Spleen (tissue), 11 donors: ENCODE measurements at regions not wholly inside any gene's neighbourhood (a gene's known extent, or its start where the extent isn't known, plus 50 kb on each side); places are given as distances from the start of the nearest gene placed in this dataset.

ENCODE experiments used
- DNase-seq: peaks from one replicate; pipeline ENCODE4 v3.0.0-alpha.2; 2020
- H3K27ac ChIP-seq, 8 donors: fragments of 200-600 bp; sonication (generic) in 7 of 8; 1 replicate in 4 of 8; 2 replicates in 4 of 8; pipeline versions ENCODE4 v1.5.0 to v1.8.0; 2016 to 2021; ENCODE audit warnings: inconsistent platforms in 4 of 8, mild to moderate bottlenecking in 4 of 8, moderate library complexity in 1 of 8
- H3K27me3 ChIP-seq, 7 donors: fragments of 200-600 bp; sonication (generic) in 6 of 7; replicated peaks in 1 of 7; 1 replicate in 4 of 7; 2 replicates in 3 of 7; pipeline versions ENCODE4 v1.5.0 to v1.8.0; 2016 to 2021; ENCODE audit warnings: inconsistent platforms in 3 of 7, mild to moderate bottlenecking in 1 of 7
- H3K36me3 ChIP-seq, 6 donors: fragments of 200-600 bp; sonication (generic) in 5 of 6; 1 replicate in 4 of 6; 2 replicates in 2 of 6; pipeline versions ENCODE4 v1.5.0 to v1.8.0; 2016 to 2021; ENCODE audit warnings: inconsistent platforms in 2 of 6
- H3K4me1 ChIP-seq, 6 donors: fragments of 200-600 bp; sonication (generic) in 5 of 6; 1 replicate in 3 of 6; 2 replicates in 3 of 6; pipeline versions ENCODE4 v1.5.0 to v1.8.0; 2016 to 2021; ENCODE audit warnings: inconsistent platforms in 3 of 6
- H3K4me3 ChIP-seq, 8 donors: fragments of 200-600 bp; sonication (generic) in 7 of 8; 1 replicate in 4 of 8; 2 replicates in 4 of 8; pipeline versions ENCODE4 v1.5.0 to v1.8.0; 2016 to 2021; ENCODE audit warnings: inconsistent platforms in 4 of 8, mild to moderate bottlenecking in 4 of 8, moderate library complexity in 2 of 8
- H3K9me3 ChIP-seq, 8 donors: fragments of 200-600 bp; sonication (generic) in 7 of 8; 1 replicate in 4 of 8; 2 replicates in 4 of 8; pipeline versions ENCODE4 v1.5.0 to v1.8.0; 2016 to 2021; ENCODE audit warnings: inconsistent platforms in 4 of 8
- POLR2A ChIP-seq, 3 donors: fragments of 450-650 bp; IDR thresholded peaks; one replicate each; pipeline ENCODE4 v1.5.1; 2017; ENCODE audit warnings: antibody characterized with exemption in 3 of 3, mild to moderate bottlenecking in 1 of 3
- POLR2AphosphoS5 ChIP-seq, 3 donors: sonication (generic); formaldehyde crosslinking; IDR thresholded peaks; one replicate each; pipeline ENCODE4 v1.5.1; 2017; ENCODE audit warnings: antibody characterized with exemption in 3 of 3
- WGBS, 5 donors: extraction: QIAGEN DNeasy Blood & Tissue Kit in 3 of 5; methylation state at CpG; one replicate each; pipeline versions ENCODE4 v1.1.5 to v1.1.7; 2013 to 2018; 5-methylcytosine and 5-hydroxymethylcytosine counted together
- intact Hi-C: fragments of 100-400 bp; cut with DNase I; formaldehyde crosslinking; loops from one replicate; pipeline ENCODE4 v1.15.0; 2023; ENCODE audit warnings: low total_unique reads
- TF ChIP-seq, protein P1 (sequence below), 11 experiments: fragments of 200-600 bp in 7 of 11; fragments of 450-650 bp in 4 of 11; sonication (generic) in 4 of 11; IDR thresholded peaks in 8 of 11; conservative IDR thresholded peaks in 3 of 11; 1 replicate in 7 of 11; 2 replicates in 4 of 11; pipeline versions ENCODE4 v1.4.0 to v1.8.0; 2016 to 2021; ENCODE audit warnings: antibody characterized with exemption in 11 of 11, inconsistent platforms in 4 of 11, mild to moderate bottlenecking in 1 of 11
- donor health status: healthy with polysubstance abuse.
- donor health status: DM: no; HTN: no; CAD: no; lungs with moderate emphysema.
- donor health status: DM: no; HTN: no; CAD: no.
- donor health status: Bipolar disorder and iron deficiency.
- donor health status: healthy.
- donor health status: DM: no; HTN: no; CAD: no.
- donor health status: DM: yes; HTN: yes; CAD: no.

DNA sequence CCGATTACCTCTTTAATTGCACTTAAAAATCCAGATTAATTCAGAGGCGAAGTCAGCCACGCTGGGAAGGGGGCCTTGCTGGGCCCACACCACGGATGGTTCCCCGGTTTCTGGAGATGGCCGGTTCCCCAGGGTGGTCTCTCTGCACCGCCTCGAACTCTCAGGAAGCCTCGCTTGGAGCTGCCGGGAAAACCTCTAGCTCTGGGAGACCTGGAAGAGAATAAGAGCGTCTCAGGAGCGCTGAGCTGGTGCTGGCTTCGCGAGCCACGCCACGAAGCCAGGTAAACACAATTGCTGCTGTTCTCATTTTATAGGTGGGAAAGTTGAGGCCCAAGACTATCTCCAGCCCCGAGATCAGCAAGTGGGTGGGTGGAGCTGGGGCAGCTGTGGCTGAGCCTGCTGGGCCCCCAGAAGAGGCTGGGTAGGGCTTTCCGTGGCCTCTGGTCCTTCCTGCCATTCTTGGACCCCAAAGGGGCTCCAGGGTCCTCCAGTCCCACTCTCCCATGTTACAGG, 110.4 kb downstream of the MICALL2 start:
- peak; percentile 25 for DNase-seq
- H3K27ac ChIP-seq, result no peak overlapping the region
- TF ChIP-seq, protein P1, sequence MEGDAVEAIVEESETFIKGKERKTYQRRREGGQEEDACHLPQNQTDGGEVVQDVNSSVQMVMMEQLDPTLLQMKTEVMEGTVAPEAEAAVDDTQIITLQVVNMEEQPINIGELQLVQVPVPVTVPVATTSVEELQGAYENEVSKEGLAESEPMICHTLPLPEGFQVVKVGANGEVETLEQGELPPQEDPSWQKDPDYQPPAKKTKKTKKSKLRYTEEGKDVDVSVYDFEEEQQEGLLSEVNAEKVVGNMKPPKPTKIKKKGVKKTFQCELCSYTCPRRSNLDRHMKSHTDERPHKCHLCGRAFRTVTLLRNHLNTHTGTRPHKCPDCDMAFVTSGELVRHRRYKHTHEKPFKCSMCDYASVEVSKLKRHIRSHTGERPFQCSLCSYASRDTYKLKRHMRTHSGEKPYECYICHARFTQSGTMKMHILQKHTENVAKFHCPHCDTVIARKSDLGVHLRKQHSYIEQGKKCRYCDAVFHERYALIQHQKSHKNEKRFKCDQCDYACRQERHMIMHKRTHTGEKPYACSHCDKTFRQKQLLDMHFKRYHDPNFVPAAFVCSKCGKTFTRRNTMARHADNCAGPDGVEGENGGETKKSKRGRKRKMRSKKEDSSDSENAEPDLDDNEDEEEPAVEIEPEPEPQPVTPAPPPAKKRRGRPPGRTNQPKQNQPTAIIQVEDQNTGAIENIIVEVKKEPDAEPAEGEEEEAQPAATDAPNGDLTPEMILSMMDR (IDR thresholded peaks at IDR 0.05 in 8 of 11, conservative IDR thresholded peaks at IDR 0.05 in 3 of 11), result no peak
- TF ChIP-seq POLR2A (IDR thresholded peaks at IDR 0.05) (no peak), POLR2AphosphoS5 (IDR thresholded peaks at IDR 0.05) (no peak)
- H3K27me3 ChIP-seq, result peaks cover 0 to 86% (median 31%) of the 10 kb centered on the region in 7 donors
- H3K4me1 ChIP-seq, result no peaks in the 10 kb centered on the region
- intact Hi-C loops, result no loop called here
- no peaks in the 10 kb centered on the region for H3K9me3 ChIP-seq
- H3K4me3 ChIP-seq, result no peak overlapping the region
- WGBS, 5 donors, result 77 to 89% (median 81%) methylated on average over 18 of the region's 18 CpGs
- H3K36me3 ChIP-seq, result no peaks in the 10 kb centered on the region

DNA sequence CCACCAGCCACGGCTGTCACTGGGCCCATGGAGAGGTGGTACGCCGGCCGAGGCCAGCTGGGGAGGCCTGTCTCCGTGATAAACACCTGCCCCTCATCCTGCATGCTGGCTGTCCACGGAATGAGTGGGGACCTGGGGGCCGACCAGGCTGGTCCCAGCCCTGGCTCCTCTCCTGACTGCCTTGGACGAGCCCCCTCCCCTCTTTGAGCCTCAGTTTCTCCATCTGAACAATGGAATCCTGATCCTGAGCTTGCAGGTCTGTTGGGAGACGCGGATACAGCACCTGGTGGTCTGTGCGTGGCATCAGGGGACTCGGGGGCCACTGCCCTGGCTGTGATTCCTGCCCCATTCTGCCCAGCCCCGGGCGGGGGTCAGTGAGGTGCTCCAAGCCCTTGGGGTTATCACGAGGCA, 109.9 kb downstream of the MICALL2 start:
- H3K27ac ChIP-seq, result no peak overlapping the region
- H3K4me1 ChIP-seq, result no peaks in the 10 kb centered on the region
- H3K36me3 ChIP-seq, result no peaks in the 10 kb centered on the region
- 72 to 77% (median 76%) methylated on average over 11 to 15 of the region's 15 CpGs for WGBS, 5 donors
- intact Hi-C loops, result no loop called here
- no peaks in the 10 kb centered on the region for H3K9me3 ChIP-seq
- peaks cover 0 to 91% (median 36%) of the 10 kb centered on the region in 7 donors for H3K27me3 ChIP-seq
- no peak overlapping the region for H3K4me3 ChIP-seq
- DNase-seq, result peak; percentile 56
- TF ChIP-seq POLR2A (IDR thresholded peaks at IDR 0.05) (no peak), POLR2AphosphoS5 (IDR thresholded peaks at IDR 0.05) (no peak)
- TF ChIP-seq, protein P1 (IDR thresholded peaks at IDR 0.05 in 8 of 11, conservative IDR thresholded peaks at IDR 0.05 in 3 of 11), result no peak

DNA sequence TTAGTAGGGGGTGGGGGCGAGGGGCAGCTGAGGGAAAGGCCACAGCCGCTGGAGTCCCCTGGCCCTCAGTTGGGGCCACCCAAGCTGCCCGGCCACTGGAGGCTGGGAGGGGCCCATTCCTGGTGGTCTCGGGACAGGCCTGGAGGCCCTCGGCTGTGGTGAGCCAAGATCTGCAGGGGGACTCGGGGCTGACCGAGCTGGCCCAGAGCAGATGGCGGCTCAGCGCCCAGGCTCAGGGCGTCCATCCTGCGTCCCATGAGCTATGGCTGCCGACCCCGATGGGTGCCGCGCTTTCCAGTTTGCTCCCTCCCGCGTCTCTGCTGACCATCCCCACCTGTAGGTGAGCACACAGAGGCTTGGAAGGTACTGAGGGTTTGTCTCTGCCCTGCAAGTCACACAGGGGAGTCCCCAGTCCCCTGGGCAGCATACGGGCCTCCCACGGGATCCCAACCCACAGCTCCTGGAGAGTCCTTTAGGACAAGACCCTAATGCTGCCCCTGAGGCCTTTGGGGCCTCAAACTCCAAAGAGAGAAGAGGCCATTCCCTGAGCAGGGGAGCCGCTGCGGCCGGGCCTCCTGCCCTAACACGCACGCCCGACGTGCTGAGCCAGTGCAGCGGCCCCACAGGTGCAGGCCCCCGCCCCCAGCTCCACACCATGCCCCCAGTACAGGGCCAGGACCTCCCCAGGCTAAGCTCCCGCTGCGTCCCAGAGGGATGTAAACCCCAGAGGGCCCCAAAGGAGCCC, 107.2 kb downstream of the MICALL2 start:
- no peaks in the 10 kb centered on the region for H3K4me1 ChIP-seq
- no peak overlapping the region for H3K27ac ChIP-seq
- H3K4me3 ChIP-seq, result no peak overlapping the region
- intact Hi-C loops, result no loop called here
- peak; percentile 52 for DNase-seq
- TF ChIP-seq POLR2AphosphoS5 (IDR thresholded peaks at IDR 0.05) (no peak), POLR2A (IDR thresholded peaks at IDR 0.05) (no peak)
- TF ChIP-seq, protein P1 (IDR thresholded peaks at IDR 0.05 in 8 of 11, conservative IDR thresholded peaks at IDR 0.05 in 3 of 11), result no peak
- peaks cover 0 to 93% (median 41%) of the 10 kb centered on the region in 7 donors for H3K27me3 ChIP-seq
- no peaks in the 10 kb centered on the region for H3K9me3 ChIP-seq
- H3K36me3 ChIP-seq, result no peaks in the 10 kb centered on the region
- 81 to 94% (median 86%) methylated on average over 19 to 30 of the region's 30 CpGs for WGBS, 5 donors

DNA sequence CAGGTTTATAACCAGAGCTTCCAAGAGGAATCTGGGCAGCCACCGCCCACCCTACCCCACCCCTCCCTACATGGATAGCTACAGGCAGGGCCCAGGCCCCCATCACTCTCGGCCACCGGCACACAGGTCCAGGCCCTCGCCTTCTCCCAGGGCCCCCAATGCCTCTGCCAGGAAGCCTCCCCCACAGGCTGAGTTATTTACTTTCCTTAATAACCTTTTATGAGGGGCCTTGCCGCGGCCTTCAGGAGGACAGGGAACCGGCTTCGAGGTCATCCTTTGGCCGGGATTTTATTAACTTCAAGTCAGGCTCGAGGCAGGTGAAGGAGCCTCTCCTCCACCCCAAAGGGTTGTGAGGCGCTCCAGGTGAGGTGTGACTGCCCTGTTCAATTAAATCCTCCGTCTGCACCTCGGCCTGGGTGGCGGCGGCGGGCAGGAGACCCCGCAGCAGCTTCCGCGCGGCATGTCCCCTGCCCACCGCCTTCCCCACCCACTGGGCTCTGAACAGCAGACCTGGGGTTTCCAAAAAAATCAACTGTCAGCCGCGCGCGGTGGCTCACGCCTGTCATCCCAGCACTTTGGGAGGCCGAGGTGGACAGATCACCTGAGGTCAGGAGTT, 106.5 kb downstream of the MICALL2 start:
- H3K9me3 ChIP-seq, result no peaks in the 10 kb centered on the region
- TF ChIP-seq POLR2AphosphoS5 (IDR thresholded peaks at IDR 0.05), result no peak
- TF ChIP-seq, protein P1 (IDR thresholded peaks at IDR 0.05 in 8 of 11, conservative IDR thresholded peaks at IDR 0.05 in 3 of 11), result no peak
- no peak for TF ChIP-seq POLR2A (IDR thresholded peaks at IDR 0.05)
- H3K27me3 ChIP-seq, result peaks cover 0 to 90% (median 41%) of the 10 kb centered on the region in 7 donors
- H3K4me3 ChIP-seq, result no peak overlapping the region
- intact Hi-C loops, result no loop called here
- H3K36me3 ChIP-seq, result no peaks in the 10 kb centered on the region
- no peak for DNase-seq
- H3K4me1 ChIP-seq, result no peaks in the 10 kb centered on the region
- H3K27ac ChIP-seq, result no peak overlapping the region
- WGBS, 5 donors, result 83 to 88% (median 84%) methylated on average over 26 to 27 of the region's 27 CpGs
